HEK293 (cell line): ENCODE measurements at regions not wholly inside any gene's neighbourhood (a gene's known extent, or its start where the extent isn't known, plus 50 kb on each side); places are given as distances from the start of the nearest gene placed in this dataset.

ENCODE experiments used
- CTCF ChIA-PET: fragments of 350-600 bp; formaldehyde crosslinking; extraction: SDS; loops from one replicate; lab custom pipeline; 2021; ENCODE audit warnings: antibody characterized with exemption; lab: Yijun Ruan, JAX
- POLR2A ChIA-PET: fragments of 300-600 bp; formaldehyde crosslinking; extraction: SDS; loops from one replicate; lab custom pipeline; 2020; ENCODE audit warnings: antibody characterized with exemption, inconsistent platforms; lab: Yijun Ruan, JAX
- H3K27ac ChIP-seq: fragments of 200-500 bp; sonication (Bioruptor generic); 2 replicates; pipeline ENCODE4 v1.5.1; 2014; ENCODE audit warnings: low read depth, low read length, control low read depth, inconsistent platforms; ENCODE audit errors: extremely low read depth
- H3K36me3 ChIP-seq, 2 experiments: fragments of 200-500 bp in 1 of 2; sonication (Bioruptor generic) in 1 of 2; 1 replicate in 1 of 2; 2 replicates in 1 of 2; pipeline ENCODE4 v1.5.1; 2014 to 2017; ENCODE audit warnings: inconsistent platforms in 2 of 2, low read length in 2 of 2; ENCODE audit not compliant: control insufficient read depth in 2 of 2, insufficient read depth in 1 of 2
- H3K4me1 ChIP-seq: fragments of 200-500 bp; sonication (Bioruptor generic); 2 replicates; pipeline ENCODE4 v1.5.1; 2014; ENCODE audit warnings: mild to moderate bottlenecking, low read length, inconsistent platforms; ENCODE audit not compliant: control insufficient read depth, insufficient read depth
- H3K4me3 ChIP-seq: 2 replicates; pipeline ENCODE4 v1.5.1; 2011; ENCODE audit warnings: low read depth, mild to moderate bottlenecking, control low read depth, low read length, moderate library complexity
- H3K9me3 ChIP-seq: fragments of 200-500 bp; sonication (Bioruptor generic); 2 replicates; pipeline ENCODE4 v1.5.1; 2014; ENCODE audit warnings: low read depth, low read length, inconsistent platforms; ENCODE audit not compliant: control insufficient read depth, insufficient read depth
- BCL11B ChIP-seq: fragments of 450-650 bp; formaldehyde crosslinking; IDR thresholded peaks from 2 replicates; pipeline ENCODE4 v1.5.1; 2016; ENCODE audit warnings: low read depth, missing biosample characterization, missing genetic modification characterization
- EGR2 ChIP-seq: fragments of 450-650 bp; formaldehyde crosslinking; IDR thresholded peaks from 2 replicates; pipeline ENCODE4 v1.5.1; 2016; ENCODE audit warnings: low read depth, missing biosample characterization, missing genetic modification characterization
- GFI1B ChIP-seq: fragments of 450-650 bp; formaldehyde crosslinking; IDR thresholded peaks from 2 replicates; pipeline ENCODE4 v1.5.1; 2016; ENCODE audit warnings: missing biosample characterization, missing genetic modification characterization
- GLI4 ChIP-seq: fragments of 450-650 bp; formaldehyde crosslinking; IDR thresholded peaks from 2 replicates; pipeline ENCODE4 v1.5.1; 2016; ENCODE audit warnings: missing biosample characterization, missing genetic modification characterization
- MEIS1 ChIP-seq: sonication (generic); formaldehyde crosslinking; IDR thresholded peaks from 2 replicates; pipeline ENCODE4 v1.8.1; 2022; ENCODE audit warnings: missing genetic modification reagents, mild to moderate bottlenecking, borderline replicate concordance
- SCRT1 ChIP-seq: fragments of 450-650 bp; formaldehyde crosslinking; IDR thresholded peaks from 2 replicates; pipeline ENCODE4 v1.5.1; 2016; ENCODE audit warnings: missing biosample characterization, missing genetic modification characterization, borderline replicate concordance
- SCRT2 ChIP-seq: fragments of 450-650 bp; formaldehyde crosslinking; IDR thresholded peaks from 2 replicates; pipeline ENCODE4 v1.5.1; 2016; ENCODE audit warnings: missing biosample characterization, missing genetic modification characterization
- TSHZ1 ChIP-seq: fragments of 450-650 bp; formaldehyde crosslinking; IDR thresholded peaks from 2 replicates; pipeline ENCODE4 v1.5.1; 2016; ENCODE audit warnings: missing biosample characterization, missing genetic modification characterization, borderline replicate concordance
- WT1 ChIP-seq: fragments of 450-650 bp; formaldehyde crosslinking; IDR thresholded peaks from 2 replicates; pipeline ENCODE4 v1.5.1; 2016; ENCODE audit warnings: missing biosample characterization, missing genetic modification characterization
- ZBTB8A ChIP-seq: fragments of 450-650 bp; formaldehyde crosslinking; IDR thresholded peaks from 2 replicates; pipeline ENCODE4 v1.5.1; 2016; ENCODE audit warnings: missing biosample characterization, missing genetic modification characterization
- ZNF140 ChIP-seq: fragments of 450-650 bp; formaldehyde crosslinking; IDR thresholded peaks from 2 replicates; pipeline ENCODE4 v1.5.1; 2016; ENCODE audit warnings: missing biosample characterization, missing genetic modification characterization
- ZNF16 ChIP-seq: fragments of 450-650 bp; formaldehyde crosslinking; IDR thresholded peaks from 2 replicates; pipeline ENCODE4 v1.5.1; 2016; ENCODE audit warnings: low read depth, missing biosample characterization, missing genetic modification characterization
- ZNF184 ChIP-seq: fragments of 450-650 bp; IDR thresholded peaks from 2 replicates; pipeline ENCODE4 v1.5.1; 2018; ENCODE audit warnings: missing biosample characterization, mild to moderate bottlenecking, missing genetic modification characterization
- ZNF19 ChIP-seq: fragments of 450-650 bp; formaldehyde crosslinking; IDR thresholded peaks from 2 replicates; pipeline ENCODE4; 2016; ENCODE audit warnings: missing biosample characterization, missing genetic modification characterization, low read depth
- ZNF202 ChIP-seq: fragments of 450-650 bp; formaldehyde crosslinking; IDR thresholded peaks from 2 replicates; pipeline ENCODE4 v1.5.1; 2016; ENCODE audit warnings: missing biosample characterization, missing genetic modification characterization, borderline replicate concordance
- ZNF211 ChIP-seq: fragments of 450-650 bp; formaldehyde crosslinking; IDR thresholded peaks from 2 replicates; pipeline ENCODE4 v1.5.1; 2016; ENCODE audit warnings: low read depth, missing biosample characterization, missing genetic modification characterization
- ZNF248 ChIP-seq: fragments of 450-650 bp; formaldehyde crosslinking; IDR thresholded peaks from 2 replicates; pipeline ENCODE4 v1.5.1; 2017; ENCODE audit warnings: missing biosample characterization, missing genetic modification characterization
- ZNF302 ChIP-seq: fragments of 450-650 bp; formaldehyde crosslinking; IDR thresholded peaks from 2 replicates; pipeline ENCODE4 v1.5.1; 2016; ENCODE audit warnings: missing biosample characterization, missing genetic modification characterization, low read depth
- ZNF311 ChIP-seq: fragments of 450-650 bp; formaldehyde crosslinking; IDR thresholded peaks from 2 replicates; pipeline ENCODE4 v1.5.1; 2017; ENCODE audit warnings: missing biosample characterization, missing genetic modification characterization, borderline replicate concordance
- ZNF426 ChIP-seq: fragments of 450-650 bp; formaldehyde crosslinking; IDR thresholded peaks from 2 replicates; pipeline ENCODE4 v1.5.1; 2017; ENCODE audit warnings: missing biosample characterization, missing genetic modification characterization, mild to moderate bottlenecking, inconsistent platforms, moderate library complexity
- ZNF658 ChIP-seq: fragments of 450-650 bp; formaldehyde crosslinking; IDR thresholded peaks from 2 replicates; pipeline ENCODE4; 2016; ENCODE audit warnings: missing biosample characterization, missing genetic modification characterization
- ZNF670 ChIP-seq: fragments of 450-650 bp; formaldehyde crosslinking; IDR thresholded peaks from 2 replicates; pipeline ENCODE4 v1.5.1; 2016; ENCODE audit warnings: missing biosample characterization, missing genetic modification characterization, low read depth
- ZNF830 ChIP-seq: fragments of 450-650 bp; IDR thresholded peaks from 2 replicates; pipeline ENCODE4 v1.5.0; 2018; ENCODE audit warnings: missing biosample characterization, missing genetic modification characterization, low read depth, mild to moderate bottlenecking, moderate library complexity
- ZXDB ChIP-seq: fragments of 450-650 bp; formaldehyde crosslinking; IDR thresholded peaks from 2 replicates; pipeline ENCODE4 v1.5.1; 2016; ENCODE audit warnings: missing biosample characterization, missing genetic modification characterization
- TF ChIP-seq, protein P1 (sequence below): fragments of 450-650 bp; formaldehyde crosslinking; IDR thresholded peaks from 2 replicates; pipeline ENCODE4 v1.5.1; 2016; ENCODE audit warnings: missing biosample characterization, missing genetic modification characterization
- TF ChIP-seq, protein P2 (sequence below): IDR thresholded peaks from 2 replicates; pipeline ENCODE4 v1.6.1; 2011; ENCODE audit warnings: mild to moderate bottlenecking, low read depth, low read length, borderline replicate concordance
- TF ChIP-seq, protein P3 (sequence below): fragments of 450-650 bp; formaldehyde crosslinking; IDR thresholded peaks from 2 replicates; pipeline ENCODE4 v1.5.1; 2016; ENCODE audit warnings: missing biosample characterization, missing genetic modification characterization

- TF ChIP-seq TSHZ1 (no peak), ZNF302 (tag by site-specific recombination) (no peak), ZNF658 (no peak), SCRT2 (tag by site-specific recombination) (no peak), ZNF211 (tag by site-specific recombination) (no peak)
Measured at GRCh38 chr14:26056036-26056616, 541.7 kb downstream of the NOVA1 start (continued).

GRCh38 chr14:26032348-26032747 is 565.5 kb downstream of the NOVA1 start:
- Histone ChIP-seq H3K27ac (no peak overlapping the region), H3K9me3 (no peaks in the 10 kb centered on the region), H3K4me3 (no peak overlapping the region), H3K36me3 (no peaks in the 10 kb centered on the region), H3K4me1 (no peaks in the 10 kb centered on the region)
- TF ChIP-seq SCRT1 (tag by site-specific recombination) (no peak), ZNF426 (tag by site-specific recombination) (no peak), WT1 (no peak), BCL11B (tag by site-specific recombination) (no peak), ZNF658 (no peak), ZNF311 (tag by site-specific recombination) (no peak), ZXDB (tag by site-specific recombination) (no peak), ZNF670 (no peak), EGR2 (tag by site-specific recombination) (no peak), ZNF19 (no peak), ZBTB8A (tag by site-specific recombination) (no peak), ZNF248 (tag by site-specific recombination) (no peak), GLI4 (no peak)
- CTCF ChIA-PET: no interaction called here
- POLR2A ChIA-PET: no interaction called here

GRCh38 chr14:26026384-26026783 is 571.4 kb downstream of the NOVA1 start:
- H3K27ac ChIP-seq: no peak overlapping the region
- no peaks in the 10 kb centered on the region for H3K9me3 ChIP-seq
- H3K4me3 ChIP-seq: no peak overlapping the region
- H3K4me1 ChIP-seq: no peaks in the 10 kb centered on the region
- POLR2A ChIA-PET: no interaction called here
- no peaks in the 10 kb centered on the region for H3K36me3 ChIP-seq
- CTCF ChIA-PET: no interaction called here
- TF ChIP-seq, protein P1, sequence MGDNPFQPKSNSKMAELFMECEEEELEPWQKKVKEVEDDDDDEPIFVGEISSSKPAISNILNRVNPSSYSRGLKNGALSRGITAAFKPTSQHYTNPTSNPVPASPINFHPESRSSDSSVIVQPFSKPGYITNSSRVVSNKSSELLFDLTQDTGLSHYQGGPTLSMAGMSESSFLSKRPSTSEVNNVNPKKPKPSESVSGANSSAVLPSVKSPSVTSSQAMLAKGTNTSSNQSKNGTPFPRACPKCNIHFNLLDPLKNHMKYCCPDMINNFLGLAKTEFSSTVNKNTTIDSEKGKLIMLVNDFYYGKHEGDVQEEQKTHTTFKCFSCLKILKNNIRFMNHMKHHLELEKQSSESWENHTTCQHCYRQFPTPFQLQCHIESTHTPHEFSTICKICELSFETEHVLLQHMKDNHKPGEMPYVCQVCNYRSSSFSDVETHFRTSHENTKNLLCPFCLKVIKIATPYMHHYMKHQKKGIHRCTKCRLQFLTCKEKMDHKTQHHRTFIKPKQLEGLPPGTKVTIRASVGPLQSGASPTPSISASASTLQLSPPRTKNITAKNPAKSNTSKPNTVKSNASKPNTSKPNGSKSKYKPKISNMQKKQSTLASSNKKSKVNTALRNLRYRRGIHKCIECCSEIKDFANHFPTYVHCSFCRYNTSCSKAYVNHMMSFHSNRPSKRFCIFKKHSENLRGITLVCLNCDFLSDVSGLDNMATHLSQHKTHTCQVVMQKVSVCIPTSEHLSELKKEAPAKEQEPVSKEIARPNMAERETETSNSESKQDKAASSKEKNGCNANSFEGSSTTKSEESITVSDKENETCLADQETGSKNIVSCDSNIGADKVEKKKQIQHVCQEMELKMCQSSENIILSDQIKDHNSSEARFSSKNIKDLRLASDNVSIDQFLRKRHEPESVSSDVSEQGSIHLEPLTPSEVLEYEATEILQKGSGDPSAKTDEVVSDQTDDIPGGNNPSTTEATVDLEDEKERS (tag by site-specific recombination): no peak
- TF ChIP-seq ZNF140 (tag by site-specific recombination) (no peak), ZNF830 (no peak), ZNF202 (tag by site-specific recombination) (no peak), MEIS1 (no peak), BCL11B (tag by site-specific recombination) (no peak), GFI1B (tag by site-specific recombination) (no peak), EGR2 (tag by site-specific recombination) (no peak), ZNF16 (tag by site-specific recombination) (no peak), ZNF184 (tag by site-specific recombination) (no peak)
- TF ChIP-seq, protein P2, sequence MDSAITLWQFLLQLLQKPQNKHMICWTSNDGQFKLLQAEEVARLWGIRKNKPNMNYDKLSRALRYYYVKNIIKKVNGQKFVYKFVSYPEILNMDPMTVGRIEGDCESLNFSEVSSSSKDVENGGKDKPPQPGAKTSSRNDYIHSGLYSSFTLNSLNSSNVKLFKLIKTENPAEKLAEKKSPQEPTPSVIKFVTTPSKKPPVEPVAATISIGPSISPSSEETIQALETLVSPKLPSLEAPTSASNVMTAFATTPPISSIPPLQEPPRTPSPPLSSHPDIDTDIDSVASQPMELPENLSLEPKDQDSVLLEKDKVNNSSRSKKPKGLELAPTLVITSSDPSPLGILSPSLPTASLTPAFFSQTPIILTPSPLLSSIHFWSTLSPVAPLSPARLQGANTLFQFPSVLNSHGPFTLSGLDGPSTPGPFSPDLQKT: no peak
- TF ChIP-seq, protein P3, sequence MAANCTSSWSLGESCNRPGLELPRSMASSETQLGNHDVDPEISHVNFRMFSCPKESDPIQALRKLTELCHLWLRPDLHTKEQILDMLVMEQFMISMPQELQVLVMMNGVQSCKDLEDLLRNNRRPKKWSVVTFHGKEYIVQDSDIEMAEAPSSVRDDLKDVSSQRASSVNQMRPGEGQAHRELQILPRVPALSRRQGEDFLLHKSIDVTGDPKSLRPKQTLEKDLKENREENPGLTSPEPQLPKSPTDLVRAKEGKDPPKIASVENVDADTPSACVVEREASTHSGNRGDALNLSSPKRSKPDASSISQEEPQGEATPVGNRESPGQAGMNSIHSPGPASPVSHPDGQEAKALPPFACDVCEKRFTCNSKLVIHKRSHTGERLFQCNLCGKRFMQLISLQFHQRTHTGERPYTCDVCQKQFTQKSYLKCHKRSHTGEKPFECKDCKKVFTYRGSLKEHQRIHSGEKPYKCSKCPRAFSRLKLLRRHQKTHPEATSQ: no peak
